ENCODE measurements at regions not wholly inside any gene's neighbourhood (a gene's known extent, or its start where the extent isn't known, plus 50 kb on each side); places are given as distances from the start of the nearest gene placed in this dataset.
"Not testable (repeated sequence)": the region's sequence is repeated elsewhere in the genome, so short reads cannot be mapped to it uniquely, and the experiment has no call there.

GRCh38 chr15:38638126-38638525, 73.5 kb upstream of the RASGRP1 start:
- Histone ChIP-seq H3K4me1 (ENCODE audit: insufficient read depth, low read length, severe bottlenecking) (peaks cover 59% of the 10 kb centered on the region), H3K27ac (ENCODE audit: low read depth, low read length, poor library complexity, severe bottlenecking) (peak overlapping the region; percentile 94), H2AFZ (ENCODE audit: low read length) (no peak overlapping the region), H3K79me2 (ENCODE audit: insufficient read depth, low read length) (no peaks in the 10 kb centered on the region), H4K20me1 (ENCODE audit: insufficient read depth, low read length) (no peaks in the 10 kb centered on the region), H3K27me3 (ENCODE audit: insufficient read depth, low read length) (no peaks in the 10 kb centered on the region), H3K4me2 (ENCODE audit: low read length) (peak overlapping the region; percentile 21; the same call in 1 of the 2 replicates), H3K36me3 (ENCODE audit: insufficient read depth, low read length) (no peaks in the 10 kb centered on the region), H3K9ac (ENCODE audit: low read length) (peak overlapping the region; percentile 33), H3K9me3 (ENCODE audit: low read length) (no peaks in the 10 kb centered on the region; the same call in 1 of the 2 replicates), H3F3A (ENCODE audit: insufficient read depth, low read length) (no peaks in the 10 kb centered on the region), H3K4me3 (ENCODE audit: low read depth, low read length, poor library complexity, severe bottlenecking) (no peak overlapping the region), H3K9me2 (ENCODE audit: low read depth, low read length) (no peaks in the 10 kb centered on the region)
- TF ChIP-seq CTCF (IDR thresholded peaks at IDR 0.05; ENCODE audit: low read length) (no peak), EZH2 (IDR thresholded peaks at IDR 0.05; ENCODE audit: borderline replicate concordance, low read length) (no peak)

- peak overlapping the region; percentile 94 for H3K27ac ChIP-seq (ENCODE audit: low read depth, low read length, poor library complexity, severe bottlenecking)
- peak overlapping the region; percentile 21; the same call in 1 of the 2 replicates for H3K4me2 ChIP-seq (ENCODE audit: low read length)
- H3F3A ChIP-seq (ENCODE audit: insufficient read depth, low read length), result no peaks in the 10 kb centered on the region
Observed at GRCh38 chr15:38638811-38639210, 74.2 kb upstream of the RASGRP1 start.

GRCh38 chr15:38642689-38643270, 78.2 kb upstream of the RASGRP1 start:
- Histone ChIP-seq H4K20me1 (ENCODE audit: insufficient read depth, low read length) (no peaks in the 10 kb centered on the region), H3K27ac (ENCODE audit: low read depth, low read length, poor library complexity, severe bottlenecking) (peak overlapping the region; percentile 84), H3K9ac (ENCODE audit: low read length) (no peak overlapping the region), H3K4me2 (ENCODE audit: low read length) (no peak overlapping the region; the same call in 1 of the 2 replicates), H2AFZ (ENCODE audit: low read length) (no peak overlapping the region), H3K27me3 (ENCODE audit: insufficient read depth, low read length) (no peaks in the 10 kb centered on the region), H3K9me2 (ENCODE audit: low read depth, low read length) (no peaks in the 10 kb centered on the region), H3K79me2 (ENCODE audit: insufficient read depth, low read length) (no peaks in the 10 kb centered on the region), H3K4me3 (ENCODE audit: low read depth, low read length, poor library complexity, severe bottlenecking) (no peak overlapping the region), H3K9me3 (ENCODE audit: low read length) (no peaks in the 10 kb centered on the region; the same call in 1 of the 2 replicates), H3K36me3 (ENCODE audit: insufficient read depth, low read length) (no peaks in the 10 kb centered on the region), H3F3A (ENCODE audit: insufficient read depth, low read length) (no peaks in the 10 kb centered on the region), H3K4me1 (ENCODE audit: insufficient read depth, low read length, severe bottlenecking) (peaks cover 60% of the 10 kb centered on the region)
- TF ChIP-seq CTCF (IDR thresholded peaks at IDR 0.05; ENCODE audit: low read length), result no peak
- TF ChIP-seq EZH2 (IDR thresholded peaks at IDR 0.05; ENCODE audit: borderline replicate concordance, low read length), result no peak

More at GRCh38 chr15:38638811-38639210, 74.2 kb upstream of the RASGRP1 start:
- TF ChIP-seq EZH2 (IDR thresholded peaks at IDR 0.05; ENCODE audit: borderline replicate concordance, low read length), result no peak
- TF ChIP-seq CTCF (IDR thresholded peaks at IDR 0.05; ENCODE audit: low read length), result no peak
- no peaks in the 10 kb centered on the region; the same call in 1 of the 2 replicates for H3K9me3 ChIP-seq (ENCODE audit: low read length)
- no peaks in the 10 kb centered on the region for H3K36me3 ChIP-seq (ENCODE audit: insufficient read depth, low read length)
- H3K4me3 ChIP-seq (ENCODE audit: low read depth, low read length, poor library complexity, severe bottlenecking), result no peak overlapping the region
- H3K4me1 ChIP-seq (ENCODE audit: insufficient read depth, low read length, severe bottlenecking), result peaks cover 63% of the 10 kb centered on the region
- no peaks in the 10 kb centered on the region for H4K20me1 ChIP-seq (ENCODE audit: insufficient read depth, low read length)
- H3K9me2 ChIP-seq (ENCODE audit: low read depth, low read length), result no peaks in the 10 kb centered on the region
- peak overlapping the region; percentile 33 for H3K9ac ChIP-seq (ENCODE audit: low read length)
- no peak overlapping the region for H2AFZ ChIP-seq (ENCODE audit: low read length)
- H3K79me2 ChIP-seq (ENCODE audit: insufficient read depth, low read length), result no peaks in the 10 kb centered on the region
- H3K27me3 ChIP-seq (ENCODE audit: insufficient read depth, low read length), result no peaks in the 10 kb centered on the region

GRCh38 chr15:38644353-38644752, 79.7 kb upstream of the RASGRP1 start:
- not testable (repeated sequence) for H4K20me1 ChIP-seq (ENCODE audit: insufficient read depth, low read length); H3K9me2 ChIP-seq (ENCODE audit: low read depth, low read length); H3K9me3 ChIP-seq (ENCODE audit: low read length); H3K4me3 ChIP-seq (ENCODE audit: low read depth, low read length, poor library complexity, severe bottlenecking); H3K9ac ChIP-seq (ENCODE audit: low read length); H3K36me3 ChIP-seq (ENCODE audit: insufficient read depth, low read length); H2AFZ ChIP-seq (ENCODE audit: low read length); H3K79me2 ChIP-seq (ENCODE audit: insufficient read depth, low read length); H3K4me2 ChIP-seq (ENCODE audit: low read length); H3F3A ChIP-seq (ENCODE audit: insufficient read depth, low read length); H3K27ac ChIP-seq (ENCODE audit: low read depth, low read length, poor library complexity, severe bottlenecking); H3K27me3 ChIP-seq (ENCODE audit: insufficient read depth, low read length)
- peaks cover 50% of the 10 kb centered on the region for H3K4me1 ChIP-seq (ENCODE audit: insufficient read depth, low read length, severe bottlenecking)
